ENCODE measurements at regions not wholly inside any gene's neighbourhood (a gene's known extent, or its start where the extent isn't known, plus 50 kb on each side); places are given as distances from the start of the nearest gene placed in this dataset.

GRCh38 chr3:153704115-153704514 lies 417.1 kb upstream of the ARHGEF26 start:
- TF ChIP-seq POLR2A (IDR thresholded peaks at IDR 0.05) (no peak), CTCF (IDR thresholded peaks at IDR 0.05) (no peak)

All from testis (tissue), 2 donors.